Lung (tissue), 11 donors: ENCODE measurements at regions not wholly inside any gene's neighbourhood (a gene's known extent, or its start where the extent isn't known, plus 50 kb on each side); places are given as distances from the start of the nearest gene placed in this dataset.
A peak's percentile ranks its signal among the peaks of the same experiment; 100 is the strongest.

Source experiments
- ATAC-seq: fragments of 200-7000 bp; cut with Tn5 transposase; one replicate; pipeline ENCODE4 v1.9.1; 2020; ENCODE audit warnings: moderate number of reproducible peaks; ENCODE audit not compliant: insufficient read depth, low FRiP score
- DNase-seq, 3 donors: peaks; one replicate each; pipeline ENCODE4 v3.0.0-alpha.2; 2013 to 2017
- H3K27ac ChIP-seq, 2 donors: one replicate each; pipeline ENCODE4 v1.5.1; 2013; ENCODE audit warnings: mild to moderate bottlenecking in 2 of 2, moderate library complexity in 2 of 2, control low read depth in 1 of 2, inconsistent platforms in 1 of 2, low read depth in 1 of 2, low read length in 1 of 2
- H3K27me3 ChIP-seq, 3 donors: one replicate each; pipeline ENCODE4 v1.5.1; 2013; ENCODE audit warnings: low read length in 2 of 3; ENCODE audit not compliant: control insufficient read depth in 3 of 3, insufficient read depth in 3 of 3
- H3K36me3 ChIP-seq, 4 donors: one replicate each; pipeline ENCODE4 v1.5.1; 2013; ENCODE audit warnings: low read length in 4 of 4, mild to moderate bottlenecking in 1 of 4, moderate library complexity in 1 of 4; ENCODE audit not compliant: control insufficient read depth in 4 of 4, insufficient read depth in 4 of 4
- H3K4me1 ChIP-seq, 5 donors: one replicate each; pipeline ENCODE4 v1.5.1; 2013; ENCODE audit warnings: low read length in 5 of 5, mild to moderate bottlenecking in 2 of 5, moderate library complexity in 1 of 5; ENCODE audit not compliant: control insufficient read depth in 5 of 5, insufficient read depth in 5 of 5
- H3K4me3 ChIP-seq: one replicate; pipeline ENCODE4 v1.5.1; 2013; ENCODE audit warnings: mild to moderate bottlenecking, control low read depth, moderate library complexity
- H3K9ac ChIP-seq, 2 donors: one replicate each; pipeline ENCODE4 v1.5.1; 2013; ENCODE audit warnings: low read length in 2 of 2, control low read depth in 1 of 2; ENCODE audit not compliant: insufficient read depth in 1 of 2
- H3K9me3 ChIP-seq, 4 donors: one replicate each; pipeline ENCODE4 v1.5.1; 2013; ENCODE audit warnings: low read length in 3 of 4, mild to moderate bottlenecking in 1 of 4, moderate library complexity in 1 of 4; ENCODE audit not compliant: control insufficient read depth in 4 of 4, insufficient read depth in 3 of 4
- WGBS, 2 donors: extraction: QIAGEN DNeasy Blood & Tissue Kit; methylation state at CpG; one replicate each; pipeline ENCODE4 v1.1.7; 2013; 5-methylcytosine and 5-hydroxymethylcytosine counted together
- TF ChIP-seq, protein P1 (sequence below): IDR thresholded peaks from 2 replicates; pipeline ENCODE4 v1.5.1; 2012; ENCODE audit warnings: mild to moderate bottlenecking; ENCODE audit errors: control extremely low read depth, extremely low read depth
- donor health status: control.
- donor health status: control.
- donor health status: Bipolar disorder and iron deficiency.
- donor health status: healthy.
- donor health status: DM: yes; HTN: yes; CAD: no.

DNA sequence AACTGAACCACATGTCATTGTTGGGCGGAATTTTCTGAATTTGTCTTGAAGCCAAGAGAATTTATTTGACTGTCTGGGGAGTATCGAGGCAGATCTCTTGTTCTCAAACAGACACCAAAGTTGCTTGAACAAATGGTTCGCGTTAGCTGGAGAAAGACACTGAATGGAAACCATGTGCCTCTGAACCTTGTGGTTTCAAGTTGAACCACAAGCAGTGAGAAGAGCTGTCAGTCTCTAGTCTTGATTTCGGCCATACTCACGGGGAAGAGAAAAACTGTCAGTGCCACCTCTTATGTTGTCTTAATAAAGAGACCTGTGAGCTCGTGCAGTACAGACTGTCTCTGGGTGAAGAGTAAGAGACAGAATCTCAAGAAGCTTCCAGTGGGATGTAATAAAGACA is 886.5 kb upstream of the SOX9 start:
- DNase-seq (no peak), ATAC-seq (no peak)
- no peak overlapping the region for H3K9ac ChIP-seq
- no peaks in the 10 kb centered on the region for H3K36me3 ChIP-seq
- H3K27me3 ChIP-seq: no peaks in the 10 kb centered on the region
- peaks cover 0 to 2% (median 0%) of the 10 kb centered on the region in 4 donors for H3K9me3 ChIP-seq
- TF ChIP-seq, protein P1, sequence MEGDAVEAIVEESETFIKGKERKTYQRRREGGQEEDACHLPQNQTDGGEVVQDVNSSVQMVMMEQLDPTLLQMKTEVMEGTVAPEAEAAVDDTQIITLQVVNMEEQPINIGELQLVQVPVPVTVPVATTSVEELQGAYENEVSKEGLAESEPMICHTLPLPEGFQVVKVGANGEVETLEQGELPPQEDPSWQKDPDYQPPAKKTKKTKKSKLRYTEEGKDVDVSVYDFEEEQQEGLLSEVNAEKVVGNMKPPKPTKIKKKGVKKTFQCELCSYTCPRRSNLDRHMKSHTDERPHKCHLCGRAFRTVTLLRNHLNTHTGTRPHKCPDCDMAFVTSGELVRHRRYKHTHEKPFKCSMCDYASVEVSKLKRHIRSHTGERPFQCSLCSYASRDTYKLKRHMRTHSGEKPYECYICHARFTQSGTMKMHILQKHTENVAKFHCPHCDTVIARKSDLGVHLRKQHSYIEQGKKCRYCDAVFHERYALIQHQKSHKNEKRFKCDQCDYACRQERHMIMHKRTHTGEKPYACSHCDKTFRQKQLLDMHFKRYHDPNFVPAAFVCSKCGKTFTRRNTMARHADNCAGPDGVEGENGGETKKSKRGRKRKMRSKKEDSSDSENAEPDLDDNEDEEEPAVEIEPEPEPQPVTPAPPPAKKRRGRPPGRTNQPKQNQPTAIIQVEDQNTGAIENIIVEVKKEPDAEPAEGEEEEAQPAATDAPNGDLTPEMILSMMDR: no peak
- H3K4me3 ChIP-seq: no peak overlapping the region
- peaks cover 0 to 8% (median 0%) of the 10 kb centered on the region in 5 donors for H3K4me1 ChIP-seq
- 89 to 90% methylated on average over 7 of the region's 7 CpGs for WGBS, 2 donors
- no peak overlapping the region for H3K27ac ChIP-seq

DNA sequence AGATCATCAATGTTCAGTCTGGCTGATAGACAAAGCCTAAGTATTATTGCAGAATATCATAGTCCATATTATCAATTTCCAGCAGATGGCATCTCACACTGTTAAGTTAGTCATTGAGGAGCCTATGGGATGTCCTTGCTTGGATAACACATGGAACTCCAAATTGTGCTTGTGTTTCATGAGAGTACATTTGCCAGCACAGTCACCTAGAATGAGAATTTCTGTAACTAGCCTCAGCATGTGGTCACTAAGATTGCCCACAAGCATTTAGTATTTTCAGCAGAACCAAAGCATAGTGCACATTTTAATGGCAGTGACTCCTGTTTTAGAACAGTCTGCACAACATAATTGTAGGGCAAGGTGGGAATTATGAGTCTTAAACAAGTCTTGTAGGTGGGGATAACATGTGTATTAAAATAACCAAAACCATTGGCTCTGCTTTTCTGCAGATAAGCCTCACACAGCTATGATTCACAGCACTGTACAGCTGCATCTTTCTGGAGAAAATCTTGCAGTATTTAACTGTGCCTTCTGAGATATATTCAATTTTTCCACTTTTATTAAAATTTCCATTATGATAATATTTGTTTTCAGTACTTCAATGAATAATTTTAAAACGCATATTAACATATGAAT is 882.8 kb upstream of the SOX9 start:
- no peaks in the 10 kb centered on the region for H3K4me1 ChIP-seq
- DNase-seq: peak in 2 of 3 donors; percentile 75 to 80
- H3K27ac ChIP-seq: no peak overlapping the region
- H3K36me3 ChIP-seq: no peaks in the 10 kb centered on the region
- H3K9me3 ChIP-seq: peaks cover 0 to 2% (median under 1%) of the 10 kb centered on the region in 4 donors
- H3K9ac ChIP-seq: no peak overlapping the region
- ATAC-seq: no peak
- H3K27me3 ChIP-seq: no peaks in the 10 kb centered on the region
- TF ChIP-seq, protein P1: no peak
- no peak overlapping the region for H3K4me3 ChIP-seq
- WGBS, 2 donors: 79% methylated on average over 1 of the region's 1 CpG

DNA sequence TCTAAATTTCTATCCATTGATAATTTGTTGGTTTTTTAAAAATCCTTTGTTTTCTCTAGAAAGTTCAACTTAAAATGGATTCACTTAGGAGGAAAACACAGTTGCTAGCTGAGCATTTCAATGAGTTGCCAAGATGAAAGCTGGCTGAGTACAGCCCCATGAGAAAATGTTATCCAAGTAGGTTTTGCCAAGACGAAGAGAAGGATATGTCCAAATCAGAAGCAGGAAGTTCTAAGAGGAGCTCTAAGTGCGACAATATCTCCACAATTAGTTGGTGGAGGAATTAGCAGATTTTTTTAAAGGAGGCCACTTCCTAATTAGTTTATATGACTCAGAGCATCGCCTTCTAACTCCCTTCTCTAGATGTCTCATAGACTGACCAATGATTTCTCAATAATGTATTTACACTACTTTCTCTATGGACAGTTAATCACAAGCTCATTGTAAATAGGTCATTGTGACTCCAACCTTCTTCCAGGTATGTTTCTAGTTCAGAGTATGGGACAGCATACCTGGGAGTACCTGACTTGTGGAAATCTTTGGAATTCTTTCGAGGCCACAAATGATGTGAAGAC is 873.3 kb upstream of the SOX9 start:
- H3K4me3 ChIP-seq: no peak overlapping the region
- no peak for DNase-seq
- no peaks in the 10 kb centered on the region for H3K27me3 ChIP-seq
- no peaks in the 10 kb centered on the region for H3K9me3 ChIP-seq
- no peaks in the 10 kb centered on the region for H3K4me1 ChIP-seq
- 75 to 77% methylated on average over 4 of the region's 4 CpGs for WGBS, 2 donors
- H3K36me3 ChIP-seq: no peaks in the 10 kb centered on the region
- H3K27ac ChIP-seq: no peak overlapping the region
- TF ChIP-seq, protein P1: no peak
- ATAC-seq: no peak
- H3K9ac ChIP-seq: no peak overlapping the region
